Thoracic aorta (tissue), 2 donors: ENCODE measurements at regions not wholly inside any gene's neighbourhood (a gene's known extent, or its start where the extent isn't known, plus 50 kb on each side); places are given as distances from the start of the nearest gene placed in this dataset.

Experiments used
- ATAC-seq: fragments of 150-250 bp; one replicate; pipeline ENCODE4 v1.8.0; 2017; ENCODE audit warnings: low read depth; ENCODE audit not compliant: insufficient number of reproducible peaks, low FRiP score
- DNase-seq: peaks from one replicate; pipeline ENCODE4 v3.0.0-alpha.2; 2020; ENCODE audit warnings: low spot score
- H3K27ac ChIP-seq, 2 donors: fragments of 200-600 bp; sonication (generic); 1 replicate in 1 of 2; 2 replicates in 1 of 2; pipeline ENCODE4 v1.5.1; 2016; ENCODE audit warnings: mild to moderate bottlenecking in 2 of 2, moderate library complexity in 2 of 2
- H3K27me3 ChIP-seq: fragments of 200-600 bp; sonication (generic); replicated peaks from 2 replicates; pipeline ENCODE4 v1.6.0; 2016; ENCODE audit warnings: mild to moderate bottlenecking; ENCODE audit not compliant: insufficient read depth
- H3K36me3 ChIP-seq: fragments of 200-600 bp; sonication (generic); one replicate; pipeline ENCODE4 v1.5.1; 2016
- H3K4me1 ChIP-seq, 2 donors: fragments of 200-600 bp; sonication (generic); 1 replicate in 1 of 2; 2 replicates in 1 of 2; pipeline versions ENCODE4 v1.5.1 to v1.6.0; 2016; ENCODE audit warnings: low read depth in 2 of 2, mild to moderate bottlenecking in 1 of 2; ENCODE audit not compliant: control insufficient read depth in 1 of 2
- H3K4me3 ChIP-seq: fragments of 200-600 bp; sonication (generic); 2 replicates; pipeline ENCODE4 v1.5.1; 2016; ENCODE audit warnings: mild to moderate bottlenecking
- H3K9me3 ChIP-seq: fragments of 200-600 bp; sonication (generic); 2 replicates; pipeline ENCODE4 v1.5.1; 2016
- TF ChIP-seq, protein P1 (sequence below): fragments of 200-600 bp; sonication (generic); IDR thresholded peaks from one replicate; pipeline ENCODE4 v1.5.1; 2019; ENCODE audit warnings: antibody characterized with exemption

- Histone ChIP-seq H3K9me3 (no peaks in the 10 kb centered on the region), H3K4me1 (no peaks in the 10 kb centered on the region), H3K27ac (no peak overlapping the region), H3K4me3 (no peak overlapping the region), H3K36me3 (no peaks in the 10 kb centered on the region), H3K27me3 (no peaks in the 10 kb centered on the region)
- TF ChIP-seq, protein P1, sequence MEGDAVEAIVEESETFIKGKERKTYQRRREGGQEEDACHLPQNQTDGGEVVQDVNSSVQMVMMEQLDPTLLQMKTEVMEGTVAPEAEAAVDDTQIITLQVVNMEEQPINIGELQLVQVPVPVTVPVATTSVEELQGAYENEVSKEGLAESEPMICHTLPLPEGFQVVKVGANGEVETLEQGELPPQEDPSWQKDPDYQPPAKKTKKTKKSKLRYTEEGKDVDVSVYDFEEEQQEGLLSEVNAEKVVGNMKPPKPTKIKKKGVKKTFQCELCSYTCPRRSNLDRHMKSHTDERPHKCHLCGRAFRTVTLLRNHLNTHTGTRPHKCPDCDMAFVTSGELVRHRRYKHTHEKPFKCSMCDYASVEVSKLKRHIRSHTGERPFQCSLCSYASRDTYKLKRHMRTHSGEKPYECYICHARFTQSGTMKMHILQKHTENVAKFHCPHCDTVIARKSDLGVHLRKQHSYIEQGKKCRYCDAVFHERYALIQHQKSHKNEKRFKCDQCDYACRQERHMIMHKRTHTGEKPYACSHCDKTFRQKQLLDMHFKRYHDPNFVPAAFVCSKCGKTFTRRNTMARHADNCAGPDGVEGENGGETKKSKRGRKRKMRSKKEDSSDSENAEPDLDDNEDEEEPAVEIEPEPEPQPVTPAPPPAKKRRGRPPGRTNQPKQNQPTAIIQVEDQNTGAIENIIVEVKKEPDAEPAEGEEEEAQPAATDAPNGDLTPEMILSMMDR = no peak
- ATAC-seq (no peak), DNase-seq (no peak)
Measured at GRCh38 chr4:85399270-85399669, 75.7 kb upstream of the ARHGAP24 start.

- DNase-seq (no peak), ATAC-seq (no peak)
- H3K27ac ChIP-seq = no peak overlapping the region
- no peaks in the 10 kb centered on the region for H3K4me1 ChIP-seq
- no peaks in the 10 kb centered on the region for H3K27me3 ChIP-seq
- H3K36me3 ChIP-seq = no peaks in the 10 kb centered on the region
- TF ChIP-seq, protein P1 = no peak
- no peak overlapping the region for H3K4me3 ChIP-seq
- H3K9me3 ChIP-seq = no peaks in the 10 kb centered on the region
Measured at GRCh38 chr4:85402371-85402770, 72.6 kb upstream of the ARHGAP24 start.

- no peak overlapping the region for H3K27ac ChIP-seq
Measured at GRCh38 chr4:85406185-85406584, 68.8 kb upstream of the ARHGAP24 start.

GRCh38 chr4:85407546-85407945, 67.4 kb upstream of the ARHGAP24 start:
- H3K36me3 ChIP-seq = no peaks in the 10 kb centered on the region
- no peaks in the 10 kb centered on the region for H3K27me3 ChIP-seq
- H3K27ac ChIP-seq = no peak overlapping the region
- no peak for DNase-seq
- no peak for ATAC-seq
- H3K4me3 ChIP-seq = no peak overlapping the region
- no peaks in the 10 kb centered on the region for H3K4me1 ChIP-seq
- TF ChIP-seq, protein P1 = no peak
- H3K9me3 ChIP-seq = no peaks in the 10 kb centered on the region

More at GRCh38 chr4:85406185-85406584, 68.8 kb upstream of the ARHGAP24 start:
- Histone ChIP-seq H3K4me1 (no peaks in the 10 kb centered on the region), H3K27me3 (no peaks in the 10 kb centered on the region), H3K9me3 (no peaks in the 10 kb centered on the region), H3K4me3 (no peak overlapping the region), H3K36me3 (no peaks in the 10 kb centered on the region)
- ATAC-seq (no peak), DNase-seq (no peak)
- TF ChIP-seq, protein P1 = no peak

- Histone ChIP-seq H3K36me3 (no peaks in the 10 kb centered on the region), H3K4me3 (no peak overlapping the region), H3K9me3 (no peaks in the 10 kb centered on the region), H3K27ac (no peak overlapping the region), H3K27me3 (no peaks in the 10 kb centered on the region), H3K4me1 (no peaks in the 10 kb centered on the region)
- TF ChIP-seq, protein P1 = no peak
- ATAC-seq (no peak), DNase-seq (no peak)
Measured at GRCh38 chr4:85408301-85408700, 66.6 kb upstream of the ARHGAP24 start.
